Omental fat pad (tissue), 3 donors: ENCODE measurements at regions not wholly inside any gene's neighbourhood (a gene's known extent, or its start where the extent isn't known, plus 50 kb on each side); places are given as distances from the start of the nearest gene placed in this dataset.

ENCODE experiments used
- ATAC-seq: fragments of 150-250 bp; one replicate; pipeline ENCODE4 v1.9.1; 2016; ENCODE audit warnings: mild to moderate bottlenecking, moderate library complexity; ENCODE audit not compliant: low FRiP score
- DNase-seq: peaks from one replicate; pipeline ENCODE4 v3.0.0-alpha.2; 2019; ENCODE audit warnings: low spot score
- CTCF ChIP-seq, 3 donors: fragments of 450-650 bp; IDR thresholded peaks; one replicate each; pipeline ENCODE4 v1.5.1; 2016 to 2017; ENCODE audit warnings: antibody characterized with exemption in 3 of 3, mild to moderate bottlenecking in 3 of 3, moderate library complexity in 2 of 3

DNA sequence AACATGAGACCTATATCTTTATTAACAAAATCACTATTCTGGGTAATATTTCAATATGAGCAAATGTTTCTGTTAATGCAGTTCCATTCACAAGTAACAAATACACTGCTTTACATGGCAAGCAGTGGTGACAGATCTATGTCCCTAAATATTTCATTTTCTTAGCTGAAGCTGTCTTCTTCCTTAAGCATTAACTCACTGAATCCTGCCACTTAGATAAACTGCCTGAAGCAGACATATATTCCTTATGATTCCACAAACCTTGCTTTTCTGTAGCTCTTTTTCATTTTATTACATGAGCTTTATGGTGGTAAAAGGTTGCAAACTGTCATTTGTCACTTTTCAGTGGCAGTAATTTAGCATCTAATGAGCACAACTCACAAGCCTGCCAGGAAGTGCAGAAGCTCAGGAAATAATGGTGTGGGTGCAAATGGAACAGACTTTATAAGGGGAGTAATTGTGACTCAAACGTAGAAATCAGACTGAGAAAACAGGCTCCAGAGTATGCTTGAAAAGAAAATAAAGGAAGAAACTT lies 217.2 kb downstream of the XPNPEP1 start:
- no peak for TF ChIP-seq CTCF (IDR thresholded peaks at IDR 0.05)
- no peak for ATAC-seq
- DNase-seq, result no peak

DNA sequence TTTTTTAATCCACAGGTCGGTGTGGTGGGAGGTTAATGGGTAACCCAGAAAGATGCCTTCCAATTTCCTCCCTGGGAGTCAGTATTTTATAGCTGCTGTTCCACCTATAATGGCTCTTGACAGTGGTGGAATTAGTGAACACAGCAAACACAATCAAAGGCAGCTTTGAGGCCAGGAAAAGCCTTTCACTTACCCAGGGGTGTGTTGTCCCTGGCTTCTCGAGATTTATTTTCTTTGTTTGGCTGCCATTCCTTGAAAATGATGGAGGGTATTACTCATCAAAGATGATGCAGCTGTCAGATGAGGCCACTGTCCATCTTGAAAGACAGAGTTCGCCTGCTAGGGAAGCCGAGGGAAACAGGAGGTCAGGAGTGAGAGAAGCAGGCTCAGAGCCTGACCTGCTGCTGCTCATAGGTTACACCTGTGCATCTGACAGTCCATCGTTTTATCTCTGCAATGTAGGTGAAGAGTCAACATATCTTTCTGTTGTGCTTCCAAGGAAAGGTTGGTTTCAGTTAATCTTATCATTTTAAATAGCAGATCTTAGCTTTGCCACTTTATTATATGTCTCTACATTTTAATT lies 221.6 kb downstream of the XPNPEP1 start:
- no peak for TF ChIP-seq CTCF (IDR thresholded peaks at IDR 0.05)
- no peak for DNase-seq
- ATAC-seq, result no peak

GRCh38 chr10:109698882-109699664 lies 224.2 kb downstream of the XPNPEP1 start:
- TF ChIP-seq CTCF (IDR thresholded peaks at IDR 0.05), result no peak

DNA sequence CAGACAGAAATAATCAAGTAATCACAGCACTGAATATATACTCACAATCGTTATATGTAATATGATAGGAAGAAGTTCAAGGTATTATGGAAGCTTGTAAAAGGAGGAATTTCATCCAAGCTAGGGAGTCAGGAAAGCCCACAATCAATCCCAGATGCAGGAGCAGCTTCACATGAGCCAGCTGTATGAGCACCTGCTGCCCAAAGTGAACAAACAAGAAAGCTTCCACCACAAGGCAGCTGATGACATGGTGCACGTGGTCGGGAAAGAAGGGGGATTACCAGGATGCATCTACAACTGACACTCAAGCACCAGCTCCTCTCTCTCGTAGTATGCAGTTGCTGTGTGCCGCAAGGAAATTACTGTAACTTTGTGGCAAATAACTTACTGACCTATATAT lies 225.2 kb downstream of the XPNPEP1 start:
- no peak for DNase-seq
- TF ChIP-seq CTCF (IDR thresholded peaks at IDR 0.05), result no peak
- ATAC-seq, result no peak

More at GRCh38 chr10:109698882-109699664, 224.2 kb downstream of the XPNPEP1 start:
- no peak for DNase-seq
- no peak for ATAC-seq

- DNase-seq (no peak), ATAC-seq (no peak)
- TF ChIP-seq CTCF (IDR thresholded peaks at IDR 0.05), result no peak
These were observed 226.1 kb downstream of the XPNPEP1 start for GRCh38 chr10:109696981-109697775.

DNA sequence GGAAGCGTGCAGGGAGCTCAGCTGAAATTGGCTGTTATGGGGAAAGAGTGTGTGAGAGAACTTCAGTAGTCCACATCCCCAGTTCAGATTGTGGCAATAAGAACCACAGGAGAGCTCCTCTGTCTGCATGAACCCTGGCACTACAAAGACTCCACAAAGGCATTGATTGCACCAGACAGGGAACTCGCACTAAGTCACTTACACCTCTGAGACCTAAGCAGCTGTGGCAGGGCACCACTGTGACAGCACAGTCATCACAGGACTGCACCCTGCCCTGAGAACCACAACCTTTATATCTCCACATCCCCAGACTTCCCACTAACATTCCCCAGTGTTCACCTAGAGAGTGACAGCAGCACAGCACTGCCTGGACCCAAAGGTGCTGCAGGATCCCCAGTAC lies 226.8 kb downstream of the XPNPEP1 start:
- DNase-seq (no peak), ATAC-seq (no peak)
- TF ChIP-seq CTCF (IDR thresholded peaks at IDR 0.05), result no peak
